ENCODE measurements at regions not wholly inside any gene's neighbourhood (a gene's known extent, or its start where the extent isn't known, plus 50 kb on each side); places are given as distances from the start of the nearest gene placed in this dataset.
"Not testable (repeated sequence)": the region's sequence is repeated elsewhere in the genome, so short reads cannot be mapped to it uniquely, and the experiment has no call there.

- no peak for TF ChIP-seq CTCF (IDR thresholded peaks at IDR 0.05)
- no peak for TF ChIP-seq POLR2A (IDR thresholded peaks at IDR 0.05)
- WGBS, 2 donors = 66 to 95% methylated on average over 2 to 7 of the region's 7 CpGs
- no peak overlapping the region for H3K27ac ChIP-seq
These were observed 340.7 kb upstream of the IRX2 start for GRCh38 chr5:3092211-3092610.

GRCh38 chr5:3091040-3091774 lies 339.7 kb upstream of the IRX2 start:
- Histone ChIP-seq H3K4me1 (no peaks in the 10 kb centered on the region), H3K36me3 (replicated peaks in 1 of 2; ENCODE audit: insufficient read depth in 1 of 2, low read depth in 2 of 2) (no peaks in the 10 kb centered on the region), H3K27ac (no peak overlapping the region), H3K9me3 (no peaks in the 10 kb centered on the region), H3K27me3 (no peaks in the 10 kb centered on the region), H3K4me3 (no peak overlapping the region)
- no peak for TF ChIP-seq POLR2A (IDR thresholded peaks at IDR 0.05)
- TF ChIP-seq CTCF (IDR thresholded peaks at IDR 0.05) = no peak
- 13 to 14% methylated on average over 11 of the region's 11 CpGs for WGBS, 2 donors
- intact Hi-C loops (cut with DNase I) = no loop called here
- ATAC-seq = no peak
- no peak for DNase-seq

More at GRCh38 chr5:3092211-3092610, 340.7 kb upstream of the IRX2 start:
- intact Hi-C loops (cut with DNase I) = no loop called here
- no peak for ATAC-seq
- no peaks in the 10 kb centered on the region for H3K36me3 ChIP-seq (replicated peaks in 1 of 2; ENCODE audit: insufficient read depth in 1 of 2, low read depth in 2 of 2)
- H3K4me3 ChIP-seq = no peak overlapping the region
- H3K4me1 ChIP-seq = no peaks in the 10 kb centered on the region
- H3K9me3 ChIP-seq = no peaks in the 10 kb centered on the region
- H3K27me3 ChIP-seq = no peaks in the 10 kb centered on the region
- no peak for DNase-seq

- H3K9me3 ChIP-seq; H3K4me1 ChIP-seq; DNase-seq; H3K27me3 ChIP-seq; H3K36me3 ChIP-seq (replicated peaks in 1 of 2; ENCODE audit: insufficient read depth in 1 of 2, low read depth in 2 of 2); H3K4me3 ChIP-seq; ATAC-seq; intact Hi-C loops (cut with DNase I); H3K27ac ChIP-seq: not testable (repeated sequence)
- 58 to 70% methylated on average over 6 of the region's 6 CpGs for WGBS, 2 donors
These were observed 338.8 kb upstream of the IRX2 start for GRCh38 chr5:3090305-3090704.

- no peak for ATAC-seq
- intact Hi-C loops (cut with DNase I) = no loop called here
These were observed 328.9 kb upstream of the IRX2 start for GRCh38 chr5:3080366-3080765.

GRCh38 chr5:3077684-3078083 lies 326.2 kb upstream of the IRX2 start:
- TF ChIP-seq CTCF (IDR thresholded peaks at IDR 0.05) (no peak), POLR2A (IDR thresholded peaks at IDR 0.05) (no peak)
- Histone ChIP-seq H3K4me1 (no peaks in the 10 kb centered on the region), H3K4me3 (no peak overlapping the region), H3K27ac (no peak overlapping the region), H3K36me3 (replicated peaks in 1 of 2; ENCODE audit: insufficient read depth in 1 of 2, low read depth in 2 of 2) (no peaks in the 10 kb centered on the region), H3K9me3 (peaks cover 0 to 5% (median 0%) of the 10 kb centered on the region in 3 donors), H3K27me3 (no peaks in the 10 kb centered on the region)
- 45 to 46% methylated on average over 10 of the region's 10 CpGs for WGBS, 2 donors
- ATAC-seq (no peak), DNase-seq (no peak)
- intact Hi-C loops (cut with DNase I) = no loop called here

More at GRCh38 chr5:3080366-3080765, 328.9 kb upstream of the IRX2 start:
- Histone ChIP-seq H3K4me3 (no peak overlapping the region), H3K36me3 (replicated peaks in 1 of 2; ENCODE audit: insufficient read depth in 1 of 2, low read depth in 2 of 2) (no peaks in the 10 kb centered on the region), H3K4me1 (no peaks in the 10 kb centered on the region), H3K27me3 (no peaks in the 10 kb centered on the region), H3K27ac (no peak overlapping the region), H3K9me3 (no peaks in the 10 kb centered on the region)
- WGBS, 2 donors = 72 to 79% methylated on average over 7 to 9 of the region's 9 CpGs
- TF ChIP-seq POLR2A (IDR thresholded peaks at IDR 0.05) (no peak), CTCF (IDR thresholded peaks at IDR 0.05) (no peak)
- DNase-seq = no peak

Measured in body of pancreas (tissue), 4 donors.